ENCODE measurements at regions not wholly inside any gene's neighbourhood (a gene's known extent, or its start where the extent isn't known, plus 50 kb on each side); places are given as distances from the start of the nearest gene placed in this dataset.

GRCh38 chr4:119706804-119707203, 78.2 kb upstream of the PDE5A start:
- TF ChIP-seq CTCF (conservative IDR thresholded peaks at IDR 0.05; ENCODE audit: low read length) (no peak), EZH2phosphoT487 (IDR thresholded peaks at IDR 0.05; ENCODE audit: borderline replicate concordance) (no peak)
